Activated CD4-positive, alpha-beta T cell treated with anti-CD3 and anti-CD28 coated beads for 4 hours (primary cell): ENCODE measurements at regions not wholly inside any gene's neighbourhood (a gene's known extent, or its start where the extent isn't known, plus 50 kb on each side); places are given as distances from the start of the nearest gene placed in this dataset.

Experiments
- DNase-seq, 2 donors: peaks; one replicate each; pipeline ENCODE4 v3.0.0-alpha.2; 2020

- no peak for DNase-seq
Measured at GRCh38 chr13:29947839-29948238, 97.4 kb upstream of the UBL3 start.

DNA sequence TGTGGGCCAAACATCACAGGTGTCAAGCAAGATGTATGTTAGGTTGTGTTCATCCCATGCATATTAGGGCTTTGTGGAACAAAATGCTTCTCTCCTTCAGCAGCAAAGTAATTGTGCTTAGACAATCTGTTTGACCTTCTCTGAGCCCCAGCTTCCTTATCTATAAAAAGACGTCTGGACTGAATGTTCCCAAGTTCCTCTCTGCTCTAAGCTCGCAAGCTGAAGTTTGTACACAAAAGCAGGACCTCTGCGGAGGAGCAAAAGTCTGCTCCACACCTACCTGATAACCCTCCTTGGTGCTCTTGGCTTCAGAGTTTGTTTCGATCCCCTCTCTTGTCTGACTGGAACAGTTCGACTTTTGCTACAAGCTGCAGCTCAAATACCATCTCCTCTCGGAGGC is 95.7 kb upstream of the UBL3 start:
- no peak for DNase-seq

GRCh38 chr13:29943686-29944085 is 93.3 kb upstream of the UBL3 start:
- no peak for DNase-seq

- DNase-seq: no peak
Measured at GRCh38 chr13:29943273-29943672, 92.9 kb upstream of the UBL3 start.

DNA sequence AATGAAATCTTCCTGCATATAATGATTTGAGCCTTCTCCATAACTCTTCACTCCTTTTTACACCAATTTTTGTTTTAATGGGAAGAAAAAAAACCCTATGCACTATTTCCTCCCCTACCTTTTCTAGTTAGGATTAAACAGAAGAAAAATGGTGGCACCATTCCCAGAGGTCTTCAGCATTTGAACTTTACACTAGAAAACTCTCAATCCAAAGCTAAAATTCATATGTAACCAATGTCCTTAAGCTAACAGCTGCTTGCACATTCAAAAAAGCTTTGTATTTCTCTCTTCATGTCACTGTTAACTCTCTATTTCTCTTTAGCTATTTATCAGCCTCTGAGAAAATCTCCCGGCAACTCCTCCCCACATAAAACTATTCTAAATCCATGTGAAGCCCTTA is 90.3 kb upstream of the UBL3 start:
- no peak for DNase-seq

DNA sequence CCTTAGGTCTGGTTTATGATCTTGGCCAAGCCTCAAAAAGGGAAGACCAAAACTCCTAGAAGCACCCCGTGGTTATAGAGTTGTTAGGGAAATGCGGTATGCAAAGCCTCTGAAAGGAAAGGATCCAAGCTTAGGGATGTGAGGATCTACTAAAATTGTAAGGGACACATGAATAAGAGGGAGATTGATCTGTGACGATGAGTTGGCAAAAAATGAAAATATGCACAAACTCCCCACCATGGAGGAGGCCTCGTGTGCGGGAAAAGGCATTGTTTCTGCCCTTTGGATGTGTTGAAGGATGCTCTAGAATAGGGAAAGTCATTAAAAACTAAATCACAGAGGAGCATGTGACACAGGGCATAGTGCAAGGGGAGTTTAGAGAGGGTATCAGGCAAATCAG is 88.7 kb upstream of the UBL3 start:
- no peak for DNase-seq

DNA sequence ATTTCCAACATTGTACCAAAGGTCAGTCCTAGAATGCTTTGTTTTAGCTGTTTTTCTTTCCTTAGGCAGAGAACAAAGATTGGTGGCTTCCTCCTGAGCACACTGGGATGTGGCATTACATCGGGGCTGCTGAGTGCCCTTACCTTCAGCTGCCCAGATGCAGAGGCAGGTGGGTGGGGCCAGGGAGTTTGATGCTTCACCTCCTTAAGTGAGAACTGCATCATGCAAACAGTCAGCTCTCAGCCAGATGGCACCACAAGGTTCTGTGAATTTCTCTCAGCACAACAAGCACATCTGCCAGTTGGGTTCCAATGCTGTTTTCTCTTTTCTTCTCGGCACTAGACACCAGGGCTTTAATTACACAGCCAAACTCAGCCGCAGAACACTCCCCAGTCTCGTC is 87.4 kb upstream of the UBL3 start:
- DNase-seq: peak; percentile 34 to 40

GRCh38 chr13:29937379-29937778 is 87.0 kb upstream of the UBL3 start:
- no peak for DNase-seq

DNA sequence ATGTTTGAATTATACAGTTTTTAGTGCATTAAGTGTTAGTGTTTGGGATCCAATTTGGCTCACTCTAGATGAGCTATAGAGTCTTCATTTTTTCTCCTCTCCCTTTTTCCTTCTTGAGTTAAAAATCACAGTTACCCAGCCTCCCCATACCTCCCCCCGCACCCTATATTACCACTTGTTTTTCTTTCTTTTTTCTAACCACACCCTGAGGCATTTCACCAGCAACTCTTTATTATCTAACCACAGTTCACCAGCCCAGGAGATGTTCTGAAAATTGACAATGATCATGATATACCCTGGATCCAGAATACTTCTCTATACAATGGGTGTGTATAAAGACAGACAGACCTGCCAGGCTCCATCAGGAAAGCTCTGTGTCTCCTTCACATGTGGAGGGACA is 86.5 kb upstream of the UBL3 start:
- no peak for DNase-seq

GRCh38 chr13:29936051-29936813 is 85.8 kb upstream of the UBL3 start:
- DNase-seq: no peak

DNA sequence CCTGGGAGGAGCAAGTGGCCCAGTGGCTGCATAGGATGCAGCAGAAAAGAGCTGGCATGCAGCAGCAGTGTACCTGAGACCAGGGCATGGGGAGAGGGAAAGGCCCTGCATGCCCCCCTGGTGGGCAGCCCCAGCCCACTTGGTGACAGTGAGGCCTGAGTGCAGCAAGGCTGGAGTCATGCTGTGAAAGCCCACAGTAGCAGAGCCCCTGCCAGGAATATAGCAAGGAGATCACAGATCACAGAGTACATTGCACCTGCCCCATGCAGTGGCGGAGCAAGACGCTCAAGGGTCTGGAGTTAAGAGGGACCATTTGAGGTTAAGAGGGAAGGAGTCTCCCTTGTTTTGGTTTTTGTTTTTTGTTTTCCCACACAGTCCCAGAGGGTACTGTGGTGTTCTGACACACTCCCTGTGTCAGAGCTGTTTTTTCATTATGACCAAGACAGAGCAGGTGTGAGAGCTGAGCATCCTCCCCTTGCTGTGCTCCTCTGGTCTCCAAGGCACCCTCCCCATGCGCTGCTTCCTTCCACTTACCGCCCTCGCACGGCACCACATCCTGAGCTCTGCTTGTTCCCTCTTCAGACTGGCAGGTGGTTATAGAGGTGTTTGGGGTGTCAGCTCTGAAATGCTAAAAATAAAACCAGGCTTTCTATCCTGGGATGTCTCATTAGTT is 85.0 kb upstream of the UBL3 start:
- DNase-seq: peak; percentile 47 to 53

DNA sequence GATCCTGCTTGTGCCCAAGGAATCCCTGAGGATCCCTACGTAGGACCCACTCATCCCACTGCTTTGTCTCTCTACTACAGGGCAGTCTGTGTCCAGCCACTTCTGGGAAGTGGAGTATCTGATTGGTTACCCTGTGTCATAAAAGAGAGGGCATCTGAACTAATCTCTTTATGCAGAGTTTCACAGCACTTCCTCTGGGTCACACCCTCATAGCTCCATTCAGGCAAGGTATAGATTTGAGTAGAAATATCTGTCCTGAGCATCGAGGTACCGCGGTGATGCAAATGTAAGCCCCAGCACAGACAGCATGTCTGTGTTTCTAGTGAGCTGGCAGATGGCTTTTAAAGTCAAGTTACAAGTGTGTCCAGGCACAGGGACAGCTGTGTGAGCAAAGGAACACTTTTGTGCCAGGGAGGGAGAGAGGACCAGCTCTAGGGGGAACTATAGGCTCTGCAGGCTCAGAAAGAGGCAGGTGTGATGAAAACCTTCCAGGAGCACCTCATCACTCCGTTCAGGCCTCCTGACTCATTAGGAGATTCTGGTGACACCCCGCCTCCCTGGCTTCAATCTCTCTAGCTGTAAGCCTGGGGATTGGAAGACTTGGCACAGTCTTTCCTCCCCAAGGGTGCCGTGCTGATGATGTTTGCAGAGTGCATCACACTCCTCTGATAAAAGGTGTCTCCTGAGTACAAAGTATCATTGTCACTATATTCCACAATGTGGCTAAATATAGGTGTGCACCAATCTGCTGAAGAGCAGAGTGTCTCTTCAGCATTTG is 84.3 kb upstream of the UBL3 start:
- DNase-seq: no peak

DNA sequence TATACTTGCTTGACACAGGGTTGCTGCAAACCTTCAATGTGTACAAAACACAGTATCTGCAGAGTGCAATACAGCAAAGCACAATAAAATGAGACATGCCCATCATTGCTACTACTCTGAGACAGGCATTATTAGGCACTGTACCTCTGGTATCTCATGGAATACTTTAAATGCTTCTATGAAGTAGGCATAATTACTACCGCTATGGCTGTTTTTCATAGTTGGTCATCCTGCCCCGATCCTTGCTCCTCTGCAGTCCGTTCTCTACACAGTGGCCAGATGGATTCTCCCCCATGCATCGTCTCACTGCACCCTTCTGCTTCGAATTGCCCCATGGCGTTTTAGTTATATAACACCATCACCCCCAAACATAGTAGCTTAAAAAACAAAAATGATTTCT is 83.0 kb upstream of the UBL3 start:
- DNase-seq: no peak

- DNase-seq: no peak
Measured at GRCh38 chr13:29931696-29932095, 81.3 kb upstream of the UBL3 start.

GRCh38 chr13:29929062-29929847 is 78.8 kb upstream of the UBL3 start:
- DNase-seq: no peak

DNA sequence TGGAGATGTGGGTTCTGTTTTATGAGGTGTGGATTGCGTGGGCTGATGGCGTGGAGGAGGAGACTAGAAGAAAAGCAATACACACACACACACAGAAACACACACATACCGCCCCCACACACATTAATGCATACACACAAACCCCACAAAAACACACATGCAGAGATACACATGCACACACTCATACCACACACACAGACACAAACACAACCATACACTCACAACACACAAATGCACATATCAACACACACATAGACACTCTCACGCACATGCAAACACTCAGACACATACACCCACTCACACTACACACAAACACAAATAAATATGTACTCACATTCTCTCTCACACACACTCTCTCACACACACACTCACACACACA is 75.7 kb upstream of the UBL3 start:
- DNase-seq: no peak

DNA sequence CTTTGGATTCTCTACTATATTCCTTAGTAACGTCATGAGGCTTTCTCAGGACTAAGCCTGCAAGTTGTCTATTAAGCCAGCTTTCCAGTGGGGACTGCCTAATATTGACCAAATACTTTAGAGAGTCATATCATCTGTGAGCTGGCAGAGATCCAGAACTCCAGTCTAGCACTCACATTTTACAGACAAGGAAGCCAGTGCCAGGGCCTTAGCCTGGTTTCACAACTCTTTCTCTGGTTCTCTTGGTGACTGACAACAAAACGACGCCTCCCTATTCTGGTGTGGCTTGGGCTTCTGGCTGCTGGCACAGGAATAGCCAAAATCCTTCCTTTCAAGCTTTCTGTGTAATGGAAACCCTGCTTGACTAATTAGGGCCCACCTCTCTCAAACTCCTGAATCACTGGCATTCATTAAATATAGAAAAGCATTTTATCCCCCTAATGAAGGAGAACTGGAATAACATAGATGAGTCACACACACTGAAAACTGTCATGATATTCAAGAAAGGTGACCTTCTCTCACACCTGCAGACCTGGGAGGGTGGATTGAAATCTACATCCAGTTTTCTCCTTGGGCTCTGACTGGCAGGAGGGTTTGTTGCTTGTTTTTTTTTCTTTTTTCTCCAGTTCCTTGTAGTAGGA is 75.2 kb upstream of the UBL3 start:
- no peak for DNase-seq

DNA sequence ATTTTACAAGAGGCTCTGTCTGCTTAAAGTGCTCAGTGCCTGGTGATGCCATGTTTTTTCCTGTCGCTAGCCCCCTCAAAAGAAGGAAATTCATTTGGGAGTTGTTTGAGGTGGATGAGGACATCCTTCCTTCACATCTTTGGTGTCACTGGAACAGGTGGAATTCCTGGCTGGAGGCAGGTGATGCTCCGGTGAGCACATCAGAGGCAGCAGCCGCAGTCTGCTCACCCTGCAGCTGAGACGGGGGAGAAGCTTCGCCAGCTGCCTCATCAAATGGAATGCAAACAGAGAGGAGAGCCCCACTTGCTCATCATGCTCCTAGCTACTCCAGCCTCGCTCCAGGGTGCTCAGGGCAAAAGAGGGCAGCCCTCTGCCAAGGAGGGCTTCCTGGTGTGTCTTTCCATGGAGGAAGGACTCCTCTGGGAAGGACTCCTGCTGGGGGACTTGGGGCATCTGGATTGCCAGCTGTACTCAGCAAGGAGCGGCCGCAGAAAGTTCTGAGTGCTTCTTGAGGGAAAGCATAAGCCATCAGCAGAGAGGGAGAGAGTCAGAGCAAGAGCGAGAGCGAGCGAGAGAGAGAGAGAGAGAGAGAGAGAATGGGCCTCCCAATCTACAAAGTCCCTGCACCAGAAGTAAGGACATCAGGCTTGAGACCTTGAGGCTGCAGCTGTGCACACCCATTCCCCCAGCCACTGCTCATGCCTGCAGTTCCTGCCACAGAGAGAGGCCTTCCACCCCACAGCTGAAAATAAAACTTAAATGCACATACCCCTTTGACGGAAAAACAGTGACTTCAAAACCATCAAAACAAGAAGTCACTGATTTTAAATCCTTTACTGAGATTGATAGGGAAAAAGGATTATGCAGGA is 74.3 kb upstream of the UBL3 start:
- DNase-seq: no peak

- peak; percentile 63 to 66 for DNase-seq
Measured at GRCh38 chr13:29923554-29924481, 73.4 kb upstream of the UBL3 start.

GRCh38 chr13:29922896-29923295 is 72.5 kb upstream of the UBL3 start:
- DNase-seq: no peak
